GM12878 (cell line): ENCODE measurements at regions not wholly inside any gene's neighbourhood (a gene's known extent, or its start where the extent isn't known, plus 50 kb on each side); places are given as distances from the start of the nearest gene placed in this dataset.

Source experiments
- ATAC-seq: fragments of 200-7000 bp; cut with Tn5 transposase; 3 replicates; pipeline ENCODE4 v1.9.1; 2020; ENCODE audit warnings: mild to moderate bottlenecking, moderate library complexity
- BruUV-seq: library from RNA; stranded (reverse); fragments of 400-500 nt; replicated peaks from 2 replicates; lab custom pipeline; 2021; lab: Mats Ljungman, UMichigan
- CTCF ChIA-PET: fragments of 300-600 bp; sonication (Branson Sonifier 250); formaldehyde crosslinking; extraction: SDS; loops from one replicate; lab custom pipeline; 2021; ENCODE audit warnings: inconsistent platforms; lab: Yijun Ruan, JAX
- POLR2A ChIA-PET: fragments of 350-600 bp; formaldehyde crosslinking; extraction: SDS; loops from one replicate; lab custom pipeline; 2021; ENCODE audit warnings: inconsistent platforms; lab: Charles Lee
- RAD21 ChIA-PET: fragments of 300-600 bp; sonication (Branson Sonifier 250); formaldehyde crosslinking; loops from one replicate; lab custom pipeline; 2023; ENCODE audit warnings: antibody characterized with exemption; ENCODE audit not compliant: unreplicated experiment; lab: Charles Lee
- SMC1A ChIA-PET: fragments of 300-600 bp; sonication (Branson Sonifier 250); formaldehyde crosslinking; loops from one replicate; lab custom pipeline; 2023; ENCODE audit not compliant: unreplicated experiment, uncharacterized antibody; lab: Charles Lee
- DNase-seq: peaks from one replicate; pipeline ENCODE4 v3.0.0-alpha.2; 2011; ENCODE audit warnings: low read depth, low spot score
- FAIRE-seq: peaks from 3 replicates; lab custom pipeline; 2011; peaks lifted over from hg19 to GRCh38; lab: Jason Lieb, UNC
- H2AFZ ChIP-seq: 2 replicates; pipeline ENCODE4 v1.6.0; 2011; ENCODE audit warnings: low read depth, low read length, control low read depth; ENCODE audit not compliant: control insufficient read depth
- H3K27ac ChIP-seq: 2 replicates; pipeline ENCODE4 v1.5.1; 2011; ENCODE audit warnings: control low read depth; ENCODE audit not compliant: control insufficient read depth, insufficient read depth
- H3K27me3 ChIP-seq, 2 experiments: replicated peaks in 1 of 2; 2 replicates each; pipeline versions ENCODE4 v1.6.0 to v1.6.1; 2011; ENCODE audit warnings: low read length in 1 of 2; ENCODE audit not compliant: control insufficient read depth in 2 of 2, insufficient read depth in 2 of 2
- H3K36me3 ChIP-seq, 2 experiments: 2 replicates each; pipeline ENCODE4 v1.5.1; 2011; ENCODE audit warnings: low read length in 1 of 2; ENCODE audit not compliant: control insufficient read depth in 2 of 2, insufficient read depth in 2 of 2
- H3K4me1 ChIP-seq: 2 replicates; pipeline ENCODE4 v1.6.1; 2011; ENCODE audit warnings: mild to moderate bottlenecking, low read length, moderate library complexity, mixed read lengths; ENCODE audit not compliant: control insufficient read depth, insufficient read depth
- H3K4me2 ChIP-seq: 2 replicates; pipeline ENCODE4 v1.6.0; 2011; ENCODE audit warnings: control low read depth; ENCODE audit not compliant: control insufficient read depth, insufficient read depth
- H3K4me3 ChIP-seq: fragments of 200-600 bp; sonication (generic); 2 replicates; pipeline ENCODE4 v1.5.1; 2016
- H3K79me2 ChIP-seq: 2 replicates; pipeline ENCODE4 v1.6.0; 2011; ENCODE audit warnings: low read length; ENCODE audit not compliant: control insufficient read depth, insufficient read depth
- H3K9ac ChIP-seq: 2 replicates; pipeline ENCODE4 v1.8.0; 2011; ENCODE audit warnings: low read length, control low read depth, mixed read lengths; ENCODE audit not compliant: control insufficient read depth, insufficient read depth
- H3K9me3 ChIP-seq: replicated peaks from 3 replicates; pipeline ENCODE4 v1.5.1; 2011; ENCODE audit warnings: mild to moderate bottlenecking, low read length; ENCODE audit not compliant: control insufficient read depth, insufficient read depth
- H4K20me1 ChIP-seq: 2 replicates; pipeline ENCODE4 v1.6.0; 2011; ENCODE audit not compliant: control insufficient read depth, insufficient read depth
- FOS ChIP-seq: IDR thresholded peaks from 3 replicates; pipeline ENCODE4 v1.6.1; 2011; ENCODE audit warnings: borderline replicate concordance; ENCODE audit not compliant: insufficient read length; ENCODE audit errors: extremely low read depth
- IKZF1 ChIP-seq: fragments of 450-650 bp; conservative IDR thresholded peaks from 2 replicates; pipeline ENCODE4 v1.6.1; 2017; ENCODE audit warnings: antibody characterized with exemption, mild to moderate bottlenecking
- IKZF2 ChIP-seq, 2 experiments: fragments of 450-650 bp; IDR thresholded peaks; 2 replicates each; pipeline ENCODE4 v1.6.1; 2017; ENCODE audit warnings: mild to moderate bottlenecking in 2 of 2, moderate library complexity in 2 of 2
- JUNB ChIP-seq: IDR thresholded peaks from 2 replicates; pipeline ENCODE4 v1.6.1; 2016; ENCODE audit warnings: antibody characterized with exemption, mild to moderate bottlenecking
- MTA2 ChIP-seq: fragments of 450-650 bp; IDR thresholded peaks from 2 replicates; pipeline ENCODE4 v1.6.1; 2016; ENCODE audit warnings: low read depth, mild to moderate bottlenecking, moderate library complexity
- MXI1 ChIP-seq: fragments of 150-350 bp; IDR thresholded peaks from 2 replicates; pipeline ENCODE4 v1.6.1; 2011; ENCODE audit warnings: low read depth, mild to moderate bottlenecking, inconsistent platforms, low read length, improper control_type of control experiment
- NFXL1 ChIP-seq: fragments of 450-650 bp; IDR thresholded peaks from 2 replicates; pipeline ENCODE4 v1.6.1; 2017; ENCODE audit warnings: antibody characterized with exemption, mild to moderate bottlenecking, borderline replicate concordance
- SMAD1 ChIP-seq: fragments of 450-650 bp; IDR thresholded peaks from 2 replicates; pipeline ENCODE4 v1.6.1; 2018; ENCODE audit warnings: mild to moderate bottlenecking, low read depth; ENCODE audit not compliant: partially characterized antibody
- SMAD5 ChIP-seq: IDR thresholded peaks from 2 replicates; pipeline ENCODE4 v1.6.1; 2016; ENCODE audit warnings: antibody characterized with exemption, low read depth
- SREBF2 ChIP-seq: IDR thresholded peaks from 2 replicates; pipeline ENCODE4 v1.6.1; 2012; ENCODE audit warnings: mild to moderate bottlenecking, low read length
- ZNF207 ChIP-seq: fragments of 450-650 bp; IDR thresholded peaks from 2 replicates; pipeline ENCODE4 v1.6.1; 2014; ENCODE audit warnings: antibody characterized with exemption, mild to moderate bottlenecking, borderline replicate concordance
- ZNF24 ChIP-seq: fragments of 450-650 bp; IDR thresholded peaks from 2 replicates; pipeline ENCODE4 v1.6.1; 2017; ENCODE audit warnings: antibody characterized with exemption, mild to moderate bottlenecking
- WGBS: methylation state at CpG from one replicate; pipeline ENCODE4 v1.1.6; 2016; ENCODE audit warnings: low lambda C conversion rate; ENCODE audit not compliant: insufficient replicate concordance, insufficient coverage; ENCODE audit errors: missing lambda C conversion rate; 5-methylcytosine and 5-hydroxymethylcytosine counted together
- in situ Hi-C: fragments of 300-500 bp; cut with MboI; formaldehyde crosslinking; loops from 9 replicates; pipeline ENCODE4 v1.14.3; 2018; ENCODE audit warnings: mixed read lengths
- intact Hi-C: fragments of 100-400 bp; cut with micrococcal nuclease; formaldehyde crosslinking; loops from one replicate; pipeline ENCODE4 v1.14.2; 2022; ENCODE audit not compliant: unreplicated experiment
- TF ChIP-seq, protein P1 (sequence below): fragments of 450-650 bp; formaldehyde crosslinking; IDR thresholded peaks from 2 replicates; pipeline ENCODE4 v1.5.0; 2022; ENCODE audit warnings: mild to moderate bottlenecking, missing genetic modification characterization
- TF ChIP-seq, protein P2 (sequence below): fragments of 450-650 bp; IDR thresholded peaks from 2 replicates; pipeline ENCODE4 v1.6.1; 2018; ENCODE audit warnings: borderline replicate concordance, mild to moderate bottlenecking; ENCODE audit not compliant: partially characterized antibody

DNA sequence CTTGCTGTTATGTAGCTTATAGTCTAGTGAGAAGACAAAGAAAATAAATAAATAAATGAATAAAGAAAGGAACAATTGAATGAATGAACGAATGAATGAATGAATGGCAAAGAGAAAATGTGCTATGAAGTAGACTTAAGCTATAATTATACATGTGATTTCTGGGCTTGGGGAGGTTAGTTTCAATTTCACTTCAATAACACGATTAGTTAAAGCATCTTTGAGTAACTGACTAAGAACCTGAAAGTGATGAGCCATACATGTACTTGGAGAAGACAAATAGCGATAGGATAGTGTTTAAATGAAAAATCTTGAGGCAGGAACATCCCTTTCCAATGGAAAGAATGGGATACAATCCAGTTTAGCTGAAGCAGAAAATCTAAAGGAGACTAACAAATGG lies 593.1 kb upstream of the LRRTM4 start:
- intact Hi-C loops (no loop called here), in situ Hi-C loops (no loop called here)
- DNase-seq (no peak), FAIRE-seq (no peak), ATAC-seq (peak; percentile 61)
- Histone ChIP-seq H3K79me2 (no peaks in the 10 kb centered on the region), H4K20me1 (no peaks in the 10 kb centered on the region), H3K4me2 (no peak overlapping the region), H3K27me3 (no peaks in the 10 kb centered on the region), H3K4me3 (no peak overlapping the region), H3K36me3 (no peaks in the 10 kb centered on the region), H3K9me3 (no peaks in the 10 kb centered on the region), H3K4me1 (no peaks in the 10 kb centered on the region), H2AFZ (no peak overlapping the region), H3K27ac (no peak overlapping the region), H3K9ac (no peak overlapping the region)
- ChIA-PET RAD21 (interaction anchor here (1.4 kb wide), 1 partner anchor 314 kb away, joined by 3 read pairs; no protein-coding TSS in a partner anchor), CTCF (no interaction called here), POLR2A (no interaction called here), SMC1A (interaction anchor here (0.9 to 1.9 kb wide), 4 partner anchors 17 to 65 kb away, joined by 3 to 6 read pairs (median 4); no protein-coding TSS in a partner anchor)
- no TSS peak for BruUV-seq
- TF ChIP-seq IKZF2 (IDR thresholded peaks at IDR 0.05) (peak; percentile 45 to 70; a peak in 3 of 4 replicates), IKZF1 (peak; percentile 27; the same call in 1 of the 2 replicates), ZNF24 (peak; percentile 96), JUNB (no peak)
- WGBS, result 0% methylated on average over 3 of the region's 3 CpGs

- H2AFZ ChIP-seq, result no peak overlapping the region
- no peaks in the 10 kb centered on the region for H3K79me2 ChIP-seq
- intact Hi-C loops, result no loop called here
- H3K4me3 ChIP-seq, result no peak overlapping the region
- no peak overlapping the region for H3K9ac ChIP-seq
- ATAC-seq, result no peak
- no peaks in the 10 kb centered on the region for H3K9me3 ChIP-seq
- ChIA-PET POLR2A (no interaction called here), SMC1A (no interaction called here), CTCF (interaction anchor here (1.3 kb wide), 1 partner anchor 9 kb away, joined by 3 read pairs; no protein-coding TSS in a partner anchor), RAD21 (no interaction called here)
- H3K27me3 ChIP-seq, result no peaks in the 10 kb centered on the region
- no peak for DNase-seq
- H3K36me3 ChIP-seq, result no peaks in the 10 kb centered on the region
- no peak overlapping the region for H3K4me2 ChIP-seq
- BruUV-seq, result no TSS peak
- no peak overlapping the region for H3K27ac ChIP-seq
- in situ Hi-C loops, result no loop called here
- FAIRE-seq, result no peak
- WGBS, result 35% methylated on average over 5 of the region's 5 CpGs
- no peaks in the 10 kb centered on the region for H3K4me1 ChIP-seq
- H4K20me1 ChIP-seq, result no peaks in the 10 kb centered on the region
- TF ChIP-seq MXI1, result no peak
- no peak for TF ChIP-seq SMAD5
- TF ChIP-seq SREBF2, result no peak
- TF ChIP-seq NFXL1, result no peak
- TF ChIP-seq, protein P1, sequence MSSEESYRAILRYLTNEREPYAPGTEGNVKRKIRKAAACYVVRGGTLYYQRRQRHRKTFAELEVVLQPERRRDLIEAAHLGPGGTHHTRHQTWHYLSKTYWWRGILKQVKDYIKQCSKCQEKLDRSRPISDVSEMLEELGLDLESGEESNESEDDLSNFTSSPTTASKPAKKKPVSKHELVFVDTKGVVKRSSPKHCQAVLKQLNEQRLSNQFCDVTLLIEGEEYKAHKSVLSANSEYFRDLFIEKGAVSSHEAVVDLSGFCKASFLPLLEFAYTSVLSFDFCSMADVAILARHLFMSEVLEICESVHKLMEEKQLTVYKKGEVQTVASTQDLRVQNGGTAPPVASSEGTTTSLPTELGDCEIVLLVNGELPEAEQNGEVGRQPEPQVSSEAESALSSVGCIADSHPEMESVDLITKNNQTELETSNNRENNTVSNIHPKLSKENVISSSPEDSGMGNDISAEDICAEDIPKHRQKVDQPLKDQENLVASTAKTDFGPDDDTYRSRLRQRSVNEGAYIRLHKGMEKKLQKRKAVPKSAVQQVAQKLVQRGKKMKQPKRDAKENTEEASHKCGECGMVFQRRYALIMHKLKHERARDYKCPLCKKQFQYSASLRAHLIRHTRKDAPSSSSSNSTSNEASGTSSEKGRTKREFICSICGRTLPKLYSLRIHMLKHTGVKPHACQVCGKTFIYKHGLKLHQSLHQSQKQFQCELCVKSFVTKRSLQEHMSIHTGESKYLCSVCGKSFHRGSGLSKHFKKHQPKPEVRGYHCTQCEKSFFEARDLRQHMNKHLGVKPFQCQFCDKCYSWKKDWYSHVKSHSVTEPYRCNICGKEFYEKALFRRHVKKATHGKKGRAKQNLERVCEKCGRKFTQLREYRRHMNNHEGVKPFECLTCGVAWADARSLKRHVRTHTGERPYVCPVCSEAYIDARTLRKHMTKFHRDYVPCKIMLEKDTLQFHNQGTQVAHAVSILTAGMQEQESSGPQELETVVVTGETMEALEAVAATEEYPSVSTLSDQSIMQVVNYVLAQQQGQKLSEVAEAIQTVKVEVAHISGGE, result no peak
- no peak for TF ChIP-seq MTA2
- TF ChIP-seq SMAD1, result no peak
- TF ChIP-seq, protein P2, sequence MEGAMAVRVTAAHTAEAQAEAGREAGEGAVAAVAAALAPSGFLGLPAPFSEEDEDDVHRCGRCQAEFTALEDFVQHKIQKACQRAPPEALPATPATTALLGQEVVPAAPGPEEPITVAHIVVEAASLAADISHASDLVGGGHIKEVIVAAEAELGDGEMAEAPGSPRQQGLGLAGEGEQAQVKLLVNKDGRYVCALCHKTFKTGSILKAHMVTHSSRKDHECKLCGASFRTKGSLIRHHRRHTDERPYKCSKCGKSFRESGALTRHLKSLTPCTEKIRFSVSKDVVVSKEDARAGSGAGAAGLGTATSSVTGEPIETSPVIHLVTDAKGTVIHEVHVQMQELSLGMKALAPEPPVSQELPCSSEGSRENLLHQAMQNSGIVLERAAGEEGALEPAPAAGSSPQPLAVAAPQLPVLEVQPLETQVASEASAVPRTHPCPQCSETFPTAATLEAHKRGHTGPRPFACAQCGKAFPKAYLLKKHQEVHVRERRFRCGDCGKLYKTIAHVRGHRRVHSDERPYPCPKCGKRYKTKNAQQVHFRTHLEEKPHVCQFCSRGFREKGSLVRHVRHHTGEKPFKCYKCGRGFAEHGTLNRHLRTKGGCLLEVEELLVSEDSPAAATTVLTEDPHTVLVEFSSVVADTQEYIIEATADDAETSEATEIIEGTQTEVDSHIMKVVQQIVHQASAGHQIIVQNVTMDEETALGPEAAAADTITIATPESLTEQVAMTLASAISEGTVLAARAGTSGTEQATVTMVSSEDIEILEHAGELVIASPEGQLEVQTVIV, result no peak
- TF ChIP-seq FOS, result no peak
- no peak for TF ChIP-seq ZNF207
These were observed 595.9 kb upstream of the LRRTM4 start for GRCh38 chr2:78118037-78118436.
